Transverse colon (tissue), 4 donors: ENCODE measurements at regions not wholly inside any gene's neighbourhood (a gene's known extent, or its start where the extent isn't known, plus 50 kb on each side); places are given as distances from the start of the nearest gene placed in this dataset.

ENCODE experiments used
- DNase-seq: peaks from one replicate; pipeline ENCODE4 v3.0.0-alpha.2; 2019
- H3K27ac ChIP-seq, 4 donors: fragments of 200-600 bp; sonication (generic); 2 replicates each; pipeline ENCODE4 v1.5.1; 2016 to 2018; ENCODE audit warnings: inconsistent platforms in 4 of 4
- H3K27me3 ChIP-seq: fragments of 200-600 bp; sonication (generic); 2 replicates; pipeline ENCODE4 v1.5.1; 2017; ENCODE audit warnings: inconsistent platforms
- H3K36me3 ChIP-seq, 4 donors: fragments of 200-600 bp; sonication (generic); 2 replicates each; pipeline ENCODE4 v1.5.1; 2017 to 2019; ENCODE audit warnings: inconsistent platforms in 4 of 4
- H3K4me1 ChIP-seq, 4 donors: fragments of 200-600 bp; sonication (generic); 2 replicates each; pipeline ENCODE4 v1.5.1; 2017 to 2020; ENCODE audit warnings: inconsistent platforms in 4 of 4
- H3K4me3 ChIP-seq, 4 donors: fragments of 200-600 bp; sonication (generic); 1 replicate in 1 of 4; 2 replicates in 3 of 4; pipeline versions ENCODE4 v1.5.1 to v1.6.1; 2017 to 2019; ENCODE audit warnings: inconsistent platforms in 4 of 4
- H3K9me3 ChIP-seq, 2 donors: fragments of 200-600 bp; sonication (generic); 2 replicates each; pipeline ENCODE4 v1.5.1; 2017 to 2019; ENCODE audit warnings: inconsistent platforms in 2 of 2
- CTCF ChIP-seq, 5 experiments: fragments of 200-600 bp in 3 of 5; fragments of 450-650 bp in 2 of 5; sonication (generic) in 3 of 5; IDR thresholded peaks; 1 replicate in 2 of 5; 2 replicates in 3 of 5; pipeline ENCODE4 v1.5.1; 2016 to 2017; ENCODE audit warnings: antibody characterized with exemption in 5 of 5, inconsistent platforms in 3 of 5, mild to moderate bottlenecking in 2 of 5, moderate library complexity in 1 of 5
- EP300 ChIP-seq: sonication (generic); formaldehyde crosslinking; IDR thresholded peaks from one replicate; pipeline ENCODE4 v1.6.1; 2017; ENCODE audit warnings: antibody characterized with exemption, low read depth
- POLR2A ChIP-seq: fragments of 450-650 bp; IDR thresholded peaks from one replicate; pipeline ENCODE4 v1.6.1; 2016; ENCODE audit warnings: antibody characterized with exemption, mild to moderate bottlenecking, moderate library complexity
- POLR2AphosphoS5 ChIP-seq, 3 donors: sonication (generic); formaldehyde crosslinking; IDR thresholded peaks; one replicate each; pipeline ENCODE4 v1.6.1; 2016; ENCODE audit warnings: antibody characterized with exemption in 3 of 3
- WGBS, 2 donors: methylation state at CpG; one replicate each; pipeline ENCODE4 v1.1.5; 2018; ENCODE audit warnings: low coverage in 1 of 2; 5-methylcytosine and 5-hydroxymethylcytosine counted together
- in situ Hi-C, 4 donors: fragments of 200-750 bp; cut with MboI; loops; one replicate each; pipeline versions ENCODE4 v1.15.0 to v1.15.1; 2017; ENCODE audit warnings: low sequenced_read_pairs in 3 of 4, low pct_ligation_motif_present in 1 of 4, low pct_unique_long_range_greater_than_20kb in 1 of 4
- intact Hi-C: fragments of 100-400 bp; cut with DNase I; formaldehyde crosslinking; loops from one replicate; pipeline ENCODE4 v1.15.1; 2023; ENCODE audit warnings: low total_unique reads

GRCh38 chr12:82186282-82186681 is 171.9 kb downstream of the CCDC59 start:
- Histone ChIP-seq H3K27ac (no peak overlapping the region), H3K9me3 (no peaks in the 10 kb centered on the region), H3K27me3 (no peaks in the 10 kb centered on the region), H3K4me1 (no peaks in the 10 kb centered on the region), H3K4me3 (no peak overlapping the region), H3K36me3 (no peaks in the 10 kb centered on the region)
- DNase-seq = no peak
- intact Hi-C loops = no loop called here
- TF ChIP-seq CTCF (IDR thresholded peaks at IDR 0.05) (no peak), POLR2A (no peak), EP300 (no peak), POLR2AphosphoS5 (IDR thresholded peaks at IDR 0.05) (no peak)
- 72 to 81% methylated on average over 6 of the region's 6 CpGs for WGBS, 2 donors
- in situ Hi-C loops = no loop called here

- Histone ChIP-seq H3K4me1 (no peaks in the 10 kb centered on the region), H3K27me3 (no peaks in the 10 kb centered on the region), H3K36me3 (no peaks in the 10 kb centered on the region), H3K27ac (no peak overlapping the region), H3K4me3 (no peak overlapping the region), H3K9me3 (no peaks in the 10 kb centered on the region)
- in situ Hi-C loops (no loop called here), intact Hi-C loops (no loop called here)
- 85% methylated on average over 1 of the region's 1 CpG for WGBS, 2 donors
- DNase-seq = no peak
- TF ChIP-seq POLR2A (no peak), POLR2AphosphoS5 (IDR thresholded peaks at IDR 0.05) (no peak), EP300 (no peak), CTCF (IDR thresholded peaks at IDR 0.05) (no peak)
Observed at GRCh38 chr12:82184844-82185243, 173.3 kb downstream of the CCDC59 start.

GRCh38 chr12:82182601-82183190 is 175.5 kb downstream of the CCDC59 start:
- intact Hi-C loops (no loop called here), in situ Hi-C loops (no loop called here)

GRCh38 chr12:82176761-82177490 is 181.3 kb downstream of the CCDC59 start:
- no peak overlapping the region for H3K27ac ChIP-seq
- TF ChIP-seq POLR2AphosphoS5 (IDR thresholded peaks at IDR 0.05) = no peak
- no peaks in the 10 kb centered on the region for H3K4me1 ChIP-seq
- WGBS, 2 donors = 59 to 68% methylated on average over 5 of the region's 5 CpGs
- H3K9me3 ChIP-seq = no peaks in the 10 kb centered on the region
- no peaks in the 10 kb centered on the region for H3K27me3 ChIP-seq
- DNase-seq = no peak
- in situ Hi-C loops = no loop called here
- no peaks in the 10 kb centered on the region for H3K36me3 ChIP-seq
- intact Hi-C loops = no loop called here
- H3K4me3 ChIP-seq = no peak overlapping the region

More at GRCh38 chr12:82182601-82183190, 175.5 kb downstream of the CCDC59 start:
- Histone ChIP-seq H3K36me3 (no peaks in the 10 kb centered on the region), H3K4me1 (no peaks in the 10 kb centered on the region), H3K9me3 (no peaks in the 10 kb centered on the region), H3K27ac (no peak overlapping the region), H3K4me3 (no peak overlapping the region), H3K27me3 (no peaks in the 10 kb centered on the region)
- 72 to 81% methylated on average over 4 of the region's 4 CpGs for WGBS, 2 donors
- TF ChIP-seq POLR2A (no peak), POLR2AphosphoS5 (IDR thresholded peaks at IDR 0.05) (no peak), CTCF (IDR thresholded peaks at IDR 0.05) (no peak), EP300 (no peak)
- DNase-seq = no peak
